ENCODE measurements at regions not wholly inside any gene's neighbourhood (a gene's known extent, or its start where the extent isn't known, plus 50 kb on each side); places are given as distances from the start of the nearest gene placed in this dataset.

GRCh38 chr6:137700751-137701477 is 166.1 kb upstream of the TNFAIP3 start:
- ChIA-PET POLR2A (no interaction called here), CTCF (interaction anchor here (1.0 to 2.2 kb wide), 2 partner anchors 242 to 280 kb away, joined by 3 to 5 read pairs; no protein-coding TSS in a partner anchor)
- Histone ChIP-seq H3K27me3 (replicated peaks in 2 of 5; ENCODE audit: control insufficient read depth in 4 of 5, insufficient read depth in 5 of 5, low read length in 4 of 5) (no peaks in the 10 kb centered on the region), H3K4me3 (ENCODE audit: control insufficient read depth in 1 of 7, extremely low read depth in 1 of 7, insufficient read depth in 4 of 7, low read depth in 2 of 7, low read length in 6 of 7) (no peak overlapping the region), H3K27ac (ENCODE audit: insufficient read depth in 1 of 2, low read depth in 1 of 2, low read length in 2 of 2, poor library complexity in 1 of 2, severe bottlenecking in 2 of 2) (no peak overlapping the region), H3K9me3 (ENCODE audit: control extremely low read depth in 1 of 5, control insufficient read depth in 4 of 5, insufficient read depth in 2 of 5, low read depth in 1 of 5, low read length in 4 of 5) (no peaks in the 10 kb centered on the region), H3K4me1 (ENCODE audit: control extremely low read depth in 1 of 4, control insufficient read depth in 4 of 4, insufficient read depth in 4 of 4, low read length in 3 of 4) (peaks cover 0 to 26% (median 14%) of the 10 kb centered on the region in 4 experiments), H3K36me3 (ENCODE audit: control insufficient read depth in 4 of 4, insufficient read depth in 4 of 4, low read length in 3 of 4) (no peaks in the 10 kb centered on the region)
- 100% methylated on average over 1 of the region's 7 CpGs for WGBS (ENCODE audit: insufficient coverage)
- no peak for DNase-seq

GRCh38 chr6:137701942-137702341 is 165.1 kb upstream of the TNFAIP3 start:
- Histone ChIP-seq H3K27me3 (replicated peaks in 2 of 5; ENCODE audit: control insufficient read depth in 4 of 5, insufficient read depth in 5 of 5, low read length in 4 of 5) (no peaks in the 10 kb centered on the region), H3K4me3 (ENCODE audit: control insufficient read depth in 1 of 7, extremely low read depth in 1 of 7, insufficient read depth in 4 of 7, low read depth in 2 of 7, low read length in 6 of 7) (no peak overlapping the region), H3K36me3 (ENCODE audit: control insufficient read depth in 4 of 4, insufficient read depth in 4 of 4, low read length in 3 of 4) (no peaks in the 10 kb centered on the region), H3K9me3 (ENCODE audit: control extremely low read depth in 1 of 5, control insufficient read depth in 4 of 5, insufficient read depth in 2 of 5, low read depth in 1 of 5, low read length in 4 of 5) (no peaks in the 10 kb centered on the region), H3K4me1 (ENCODE audit: control extremely low read depth in 1 of 4, control insufficient read depth in 4 of 4, insufficient read depth in 4 of 4, low read length in 3 of 4) (peaks cover 0 to 26% (median 14%) of the 10 kb centered on the region in 4 experiments), H3K27ac (ENCODE audit: insufficient read depth in 1 of 2, low read depth in 1 of 2, low read length in 2 of 2, poor library complexity in 1 of 2, severe bottlenecking in 2 of 2) (no peak overlapping the region)
- ChIA-PET CTCF (interaction anchor here (2.0 kb wide), 1 partner anchor 244 kb away, joined by 7 read pairs; no protein-coding TSS in a partner anchor), POLR2A (no interaction called here)
- no peak for DNase-seq
- WGBS (ENCODE audit: insufficient coverage): 100% methylated on average over 2 of the region's 2 CpGs

- Histone ChIP-seq H3K27me3 (replicated peaks in 2 of 5; ENCODE audit: control insufficient read depth in 4 of 5, insufficient read depth in 5 of 5, low read length in 4 of 5) (no peaks in the 10 kb centered on the region), H3K9me3 (ENCODE audit: control extremely low read depth in 1 of 5, control insufficient read depth in 4 of 5, insufficient read depth in 2 of 5, low read depth in 1 of 5, low read length in 4 of 5) (no peaks in the 10 kb centered on the region), H3K4me3 (ENCODE audit: control insufficient read depth in 1 of 7, extremely low read depth in 1 of 7, insufficient read depth in 4 of 7, low read depth in 2 of 7, low read length in 6 of 7) (no peak overlapping the region), H3K36me3 (ENCODE audit: control insufficient read depth in 4 of 4, insufficient read depth in 4 of 4, low read length in 3 of 4) (no peaks in the 10 kb centered on the region), H3K27ac (ENCODE audit: insufficient read depth in 1 of 2, low read depth in 1 of 2, low read length in 2 of 2, poor library complexity in 1 of 2, severe bottlenecking in 2 of 2) (no peak overlapping the region), H3K4me1 (ENCODE audit: control extremely low read depth in 1 of 4, control insufficient read depth in 4 of 4, insufficient read depth in 4 of 4, low read length in 3 of 4) (peaks cover 0 to 30% (median 20%) of the 10 kb centered on the region in 4 experiments)
- no peak for DNase-seq
- CTCF ChIA-PET: interaction anchor here (2.0 kb wide), 1 partner anchor 243 kb away, joined by 7 read pairs; no protein-coding TSS in a partner anchor
- POLR2A ChIA-PET: no interaction called here
- WGBS (ENCODE audit: insufficient coverage): 93% methylated on average over 1 of the region's 1 CpG
Observed at GRCh38 chr6:137702791-137703424, 164.2 kb upstream of the TNFAIP3 start.

- Histone ChIP-seq H3K4me1 (ENCODE audit: control extremely low read depth in 1 of 4, control insufficient read depth in 4 of 4, insufficient read depth in 4 of 4, low read length in 3 of 4) (peaks cover 0 to 17% (median 9%) of the 10 kb centered on the region in 4 experiments), H3K9me3 (ENCODE audit: control extremely low read depth in 1 of 5, control insufficient read depth in 4 of 5, insufficient read depth in 2 of 5, low read depth in 1 of 5, low read length in 4 of 5) (no peaks in the 10 kb centered on the region), H3K4me3 (ENCODE audit: control insufficient read depth in 1 of 7, extremely low read depth in 1 of 7, insufficient read depth in 4 of 7, low read depth in 2 of 7, low read length in 6 of 7) (no peak overlapping the region), H3K27me3 (replicated peaks in 2 of 5; ENCODE audit: control insufficient read depth in 4 of 5, insufficient read depth in 5 of 5, low read length in 4 of 5) (no peaks in the 10 kb centered on the region), H3K36me3 (ENCODE audit: control insufficient read depth in 4 of 4, insufficient read depth in 4 of 4, low read length in 3 of 4) (no peaks in the 10 kb centered on the region), H3K27ac (ENCODE audit: insufficient read depth in 1 of 2, low read depth in 1 of 2, low read length in 2 of 2, poor library complexity in 1 of 2, severe bottlenecking in 2 of 2) (no peak overlapping the region)
- CTCF ChIA-PET: interaction anchor here (0.7 to 4.0 kb wide), 34 partner anchors 8 to 303 kb away, joined by 3 to 76 read pairs (median 4); partner anchors contain the start of gene TNFAIP3
- no peak for DNase-seq
- 58% methylated on average over 2 of the region's 5 CpGs for WGBS (ENCODE audit: insufficient coverage)
- POLR2A ChIA-PET: interaction anchor here (0.7 kb wide), 1 partner anchor 1962 kb away, joined by 3 read pairs; no protein-coding TSS in a partner anchor
Observed at GRCh38 chr6:137704802-137705159, 162.3 kb upstream of the TNFAIP3 start.

GRCh38 chr6:137705160-137706082 is 161.6 kb upstream of the TNFAIP3 start:
- ChIA-PET POLR2A (no interaction called here), CTCF (interaction anchor here (0.7 to 4.0 kb wide), 41 partner anchors 9 to 303 kb away, joined by 3 to 76 read pairs (median 4); partner anchors contain the start of gene TNFAIP3)
- H3K4me3 ChIP-seq (ENCODE audit: control insufficient read depth in 1 of 7, extremely low read depth in 1 of 7, insufficient read depth in 4 of 7, low read depth in 2 of 7, low read length in 6 of 7): no peak overlapping the region
- WGBS (ENCODE audit: insufficient coverage): 75% methylated on average over 7 of the region's 11 CpGs
- peaks cover 0 to 16% (median 8%) of the 10 kb centered on the region in 4 experiments for H3K4me1 ChIP-seq (ENCODE audit: control extremely low read depth in 1 of 4, control insufficient read depth in 4 of 4, insufficient read depth in 4 of 4, low read length in 3 of 4)
- peak; percentile 64 to 80 (median 80) for DNase-seq
- no peak overlapping the region for H3K27ac ChIP-seq (ENCODE audit: insufficient read depth in 1 of 2, low read depth in 1 of 2, low read length in 2 of 2, poor library complexity in 1 of 2, severe bottlenecking in 2 of 2)
- no peaks in the 10 kb centered on the region for H3K36me3 ChIP-seq (ENCODE audit: control insufficient read depth in 4 of 4, insufficient read depth in 4 of 4, low read length in 3 of 4)
- H3K9me3 ChIP-seq (ENCODE audit: control extremely low read depth in 1 of 5, control insufficient read depth in 4 of 5, insufficient read depth in 2 of 5, low read depth in 1 of 5, low read length in 4 of 5): no peaks in the 10 kb centered on the region
- H3K27me3 ChIP-seq (replicated peaks in 2 of 5; ENCODE audit: control insufficient read depth in 4 of 5, insufficient read depth in 5 of 5, low read length in 4 of 5): no peaks in the 10 kb centered on the region

GRCh38 chr6:137706083-137706750 is 160.8 kb upstream of the TNFAIP3 start:
- no peak for DNase-seq
- Histone ChIP-seq H3K4me1 (ENCODE audit: control extremely low read depth in 1 of 4, control insufficient read depth in 4 of 4, insufficient read depth in 4 of 4, low read length in 3 of 4) (peaks cover 0 to 16% (median 8%) of the 10 kb centered on the region in 4 experiments), H3K27me3 (replicated peaks in 2 of 5; ENCODE audit: control insufficient read depth in 4 of 5, insufficient read depth in 5 of 5, low read length in 4 of 5) (no peaks in the 10 kb centered on the region), H3K27ac (ENCODE audit: insufficient read depth in 1 of 2, low read depth in 1 of 2, low read length in 2 of 2, poor library complexity in 1 of 2, severe bottlenecking in 2 of 2) (no peak overlapping the region), H3K4me3 (ENCODE audit: control insufficient read depth in 1 of 7, extremely low read depth in 1 of 7, insufficient read depth in 4 of 7, low read depth in 2 of 7, low read length in 6 of 7) (no peak overlapping the region), H3K36me3 (ENCODE audit: control insufficient read depth in 4 of 4, insufficient read depth in 4 of 4, low read length in 3 of 4) (no peaks in the 10 kb centered on the region), H3K9me3 (ENCODE audit: control extremely low read depth in 1 of 5, control insufficient read depth in 4 of 5, insufficient read depth in 2 of 5, low read depth in 1 of 5, low read length in 4 of 5) (no peaks in the 10 kb centered on the region)
- WGBS (ENCODE audit: insufficient coverage): 83% methylated on average over 9 of the region's 10 CpGs
- POLR2A ChIA-PET: no interaction called here
- CTCF ChIA-PET: interaction anchor here (0.6 to 4.0 kb wide), 19 partner anchors 10 to 285 kb away, joined by 3 to 76 read pairs (median 4); partner anchors contain the start of gene TNFAIP3

All from common myeloid progenitor, CD34-positive (primary cell).